Left lung (tissue), 4 donors: ENCODE measurements at regions not wholly inside any gene's neighbourhood (a gene's known extent, or its start where the extent isn't known, plus 50 kb on each side); places are given as distances from the start of the nearest gene placed in this dataset.

ENCODE experiments used
- ATAC-seq: fragments of 200-7000 bp; cut with Tn5 transposase; one replicate; pipeline ENCODE4 v1.9.1; 2020; ENCODE audit warnings: moderate library complexity
- DNase-seq, 4 donors: peaks; one replicate each; pipeline ENCODE4 v3.0.0-alpha.2; 2013 to 2020
- H3K27ac ChIP-seq, 2 donors: fragments of 200-600 bp; sonication (generic) in 1 of 2; one replicate each; pipeline versions ENCODE4 v1.5.0 to v1.8.0; 2020 to 2021
- H3K27me3 ChIP-seq, 2 donors: fragments of 200-600 bp; sonication (generic) in 1 of 2; one replicate each; pipeline versions ENCODE4 v1.5.0 to v1.8.0; 2020 to 2021
- H3K36me3 ChIP-seq, 2 donors: fragments of 200-600 bp; sonication (generic) in 1 of 2; one replicate each; pipeline versions ENCODE4 v1.5.0 to v1.8.0; 2020 to 2021
- H3K4me1 ChIP-seq, 2 donors: fragments of 200-600 bp; one replicate each; pipeline ENCODE4 v1.8.0; 2021
- H3K4me3 ChIP-seq, 2 donors: fragments of 200-600 bp; sonication (generic) in 1 of 2; one replicate each; pipeline versions ENCODE4 v1.5.0 to v1.8.0; 2020 to 2021; ENCODE audit warnings: mild to moderate bottlenecking in 1 of 2
- H3K9me3 ChIP-seq, 2 donors: fragments of 200-600 bp; sonication (generic) in 1 of 2; one replicate each; pipeline versions ENCODE4 v1.5.0 to v1.8.0; 2020 to 2021
- CTCF ChIP-seq, 2 donors: fragments of 200-600 bp; sonication (generic) in 1 of 2; IDR thresholded peaks; one replicate each; pipeline versions ENCODE4 v1.5.0 to v1.8.0; 2021; ENCODE audit warnings: antibody characterized with exemption in 2 of 2
- intact Hi-C, 2 donors: fragments of 100-400 bp; cut with DNase I; formaldehyde crosslinking; loops; one replicate each; pipeline versions ENCODE4 v1.11.2 to v1.14.2; 2022
- donor health status: DM: no; HTN: yes; CAD: no.
- donor health status: DM: no; HTN: no; CAD: no.

- Histone ChIP-seq H3K36me3 (no peaks in the 10 kb centered on the region), H3K9me3 (peaks cover 0 to 21% of the 10 kb centered on the region in 2 donors), H3K4me3 (no peak overlapping the region), H3K27me3 (no peaks in the 10 kb centered on the region), H3K4me1 (no peaks in the 10 kb centered on the region), H3K27ac (no peak overlapping the region)
- DNase-seq (no peak), ATAC-seq (no peak)
- intact Hi-C loops: no loop called here
- no peak for TF ChIP-seq CTCF (IDR thresholded peaks at IDR 0.05)
Measured at GRCh38 chr5:9885164-9885563, 255.0 kb upstream of the TAS2R1 start.

GRCh38 chr5:9878206-9878605, 248.1 kb upstream of the TAS2R1 start:
- TF ChIP-seq CTCF (IDR thresholded peaks at IDR 0.05): no peak
- no peak overlapping the region for H3K27ac ChIP-seq
- DNase-seq: peak in 2 of 4 donors; percentile 6 to 18

GRCh38 chr5:9877488-9877887, 247.3 kb upstream of the TAS2R1 start:
- Histone ChIP-seq H3K4me3 (no peak overlapping the region), H3K27me3 (no peaks in the 10 kb centered on the region), H3K9me3 (peaks cover 0 to 20% of the 10 kb centered on the region in 2 donors), H3K27ac (no peak overlapping the region), H3K4me1 (no peaks in the 10 kb centered on the region), H3K36me3 (no peaks in the 10 kb centered on the region)
- no peak for TF ChIP-seq CTCF (IDR thresholded peaks at IDR 0.05)
- intact Hi-C loops: no loop called here
- ATAC-seq: no peak
- no peak for DNase-seq

More at GRCh38 chr5:9878206-9878605, 248.1 kb upstream of the TAS2R1 start:
- H3K9me3 ChIP-seq: peaks cover 0 to 21% of the 10 kb centered on the region in 2 donors
- H3K4me3 ChIP-seq: no peak overlapping the region
- no peaks in the 10 kb centered on the region for H3K4me1 ChIP-seq
- no peaks in the 10 kb centered on the region for H3K27me3 ChIP-seq
- intact Hi-C loops: no loop called here
- no peak for ATAC-seq
- no peaks in the 10 kb centered on the region for H3K36me3 ChIP-seq

GRCh38 chr5:9876451-9876850, 246.3 kb upstream of the TAS2R1 start:
- H3K27ac ChIP-seq: no peak overlapping the region
- DNase-seq (no peak), ATAC-seq (no peak)
- H3K4me3 ChIP-seq: no peak overlapping the region
- no peaks in the 10 kb centered on the region for H3K36me3 ChIP-seq
- H3K4me1 ChIP-seq: no peaks in the 10 kb centered on the region
- no peak for TF ChIP-seq CTCF (IDR thresholded peaks at IDR 0.05)
- intact Hi-C loops: no loop called here
- H3K9me3 ChIP-seq: peaks cover 0 to 9% of the 10 kb centered on the region in 2 donors
- no peaks in the 10 kb centered on the region for H3K27me3 ChIP-seq

GRCh38 chr5:9869616-9870288, 239.6 kb upstream of the TAS2R1 start:
- H3K27ac ChIP-seq: no peak overlapping the region
- ATAC-seq: no peak
- no peak overlapping the region for H3K4me3 ChIP-seq
- no peaks in the 10 kb centered on the region for H3K4me1 ChIP-seq
- no peak for TF ChIP-seq CTCF (IDR thresholded peaks at IDR 0.05)
- intact Hi-C loops: no loop called here
- H3K9me3 ChIP-seq: peaks cover 0 to 35% of the 10 kb centered on the region in 2 donors
- H3K36me3 ChIP-seq: no peaks in the 10 kb centered on the region
- DNase-seq: no peak
- no peaks in the 10 kb centered on the region for H3K27me3 ChIP-seq
